ENCODE measurements at regions not wholly inside any gene's neighbourhood (a gene's known extent, or its start where the extent isn't known, plus 50 kb on each side); places are given as distances from the start of the nearest gene placed in this dataset.

- intact Hi-C loops (cut with DNase I; ENCODE audit: low total_unique reads): no loop called here
These were observed 500.0 kb upstream of the RUNX1 start for GRCh38 chr21:35548904-35549615.

GRCh38 chr21:35547946-35548774, 499.1 kb upstream of the RUNX1 start:
- no peak overlapping the region for H3K4me3 ChIP-seq
- no peak for TF ChIP-seq POLR2A (IDR thresholded peaks at IDR 0.05)
- no peak for TF ChIP-seq CTCF (IDR thresholded peaks at IDR 0.05 in 4 of 5, conservative IDR thresholded peaks at IDR 0.05 in 1 of 5)
- no peaks in the 10 kb centered on the region for H3K9me3 ChIP-seq
- no peaks in the 10 kb centered on the region for H3K27me3 ChIP-seq
- no peak for ATAC-seq
- in situ Hi-C loops (cut with MboI; ENCODE audit: low sequenced_read_pairs in 4 of 4): no loop called here
- no peaks in the 10 kb centered on the region for H3K36me3 ChIP-seq
- no peak for DNase-seq
- H3K4me1 ChIP-seq: no peaks in the 10 kb centered on the region
- intact Hi-C loops (cut with DNase I; ENCODE audit: low total_unique reads): no loop called here
- H3K27ac ChIP-seq: no peak overlapping the region

More at GRCh38 chr21:35548904-35549615, 500.0 kb upstream of the RUNX1 start:
- TF ChIP-seq POLR2A (IDR thresholded peaks at IDR 0.05) (no peak), CTCF (IDR thresholded peaks at IDR 0.05 in 4 of 5, conservative IDR thresholded peaks at IDR 0.05 in 1 of 5) (no peak)
- no peak overlapping the region for H3K4me3 ChIP-seq
- DNase-seq: no peak
- no peaks in the 10 kb centered on the region for H3K36me3 ChIP-seq
- H3K27ac ChIP-seq: no peak overlapping the region
- H3K4me1 ChIP-seq: no peaks in the 10 kb centered on the region
- no peak for ATAC-seq
- H3K27me3 ChIP-seq: no peaks in the 10 kb centered on the region
- H3K9me3 ChIP-seq: no peaks in the 10 kb centered on the region
- in situ Hi-C loops (cut with MboI; ENCODE audit: low sequenced_read_pairs in 4 of 4): no loop called here

GRCh38 chr21:35543746-35544145, 494.6 kb upstream of the RUNX1 start:
- H3K4me3 ChIP-seq: no peak overlapping the region
- H3K36me3 ChIP-seq: no peaks in the 10 kb centered on the region
- no peak for DNase-seq
- H3K9me3 ChIP-seq: no peaks in the 10 kb centered on the region
- no peak overlapping the region for H3K27ac ChIP-seq
- no peaks in the 10 kb centered on the region for H3K4me1 ChIP-seq
- no peak for TF ChIP-seq CTCF (IDR thresholded peaks at IDR 0.05 in 4 of 5, conservative IDR thresholded peaks at IDR 0.05 in 1 of 5)
- no peak for TF ChIP-seq POLR2A (IDR thresholded peaks at IDR 0.05)
- intact Hi-C loops (cut with DNase I; ENCODE audit: low total_unique reads) (no loop called here), in situ Hi-C loops (cut with MboI; ENCODE audit: low sequenced_read_pairs in 4 of 4) (no loop called here)
- no peaks in the 10 kb centered on the region for H3K27me3 ChIP-seq
- ATAC-seq: no peak

GRCh38 chr21:35540950-35541638, 492.0 kb upstream of the RUNX1 start:
- Histone ChIP-seq H3K27ac (no peak overlapping the region), H3K27me3 (no peaks in the 10 kb centered on the region), H3K4me3 (no peak overlapping the region), H3K9me3 (no peaks in the 10 kb centered on the region), H3K4me1 (no peaks in the 10 kb centered on the region), H3K36me3 (no peaks in the 10 kb centered on the region)
- in situ Hi-C loops (cut with MboI; ENCODE audit: low sequenced_read_pairs in 4 of 4) (no loop called here), intact Hi-C loops (cut with DNase I; ENCODE audit: low total_unique reads) (no loop called here)
- DNase-seq: no peak
- no peak for TF ChIP-seq POLR2A (IDR thresholded peaks at IDR 0.05)
- no peak for TF ChIP-seq CTCF (IDR thresholded peaks at IDR 0.05 in 4 of 5, conservative IDR thresholded peaks at IDR 0.05 in 1 of 5)
- no peak for ATAC-seq
